KMS-11 (cell line): ENCODE measurements at regions not wholly inside any gene's neighbourhood (a gene's known extent, or its start where the extent isn't known, plus 50 kb on each side); places are given as distances from the start of the nearest gene placed in this dataset.

ENCODE experiments used
- H2AFZ ChIP-seq: fragments of 200-600 bp; sonication (generic); 2 replicates; pipeline ENCODE4 v1.6.1; 2016; ENCODE audit warnings: antibody characterized with exemption, mixed run types, low read depth
- H3K27ac ChIP-seq: fragments of 200-600 bp; sonication (generic); 2 replicates; pipeline ENCODE4 v1.6.1; 2016; ENCODE audit warnings: mild to moderate bottlenecking, mixed run types
- H3K27me3 ChIP-seq: fragments of 200-600 bp; sonication (generic); 2 replicates; pipeline ENCODE4 v1.6.1; 2017; ENCODE audit warnings: mild to moderate bottlenecking, low read depth, mixed run types, moderate library complexity; ENCODE audit not compliant: insufficient read depth
- H3K36me3 ChIP-seq: fragments of 200-600 bp; sonication (generic); 2 replicates; pipeline ENCODE4 v1.6.1; 2017; ENCODE audit warnings: mild to moderate bottlenecking, mixed run types; ENCODE audit not compliant: insufficient read depth
- H3K4me1 ChIP-seq: fragments of 200-600 bp; sonication (generic); 2 replicates; pipeline ENCODE4 v1.6.1; 2016; ENCODE audit warnings: mild to moderate bottlenecking, low read depth, mixed run types; ENCODE audit not compliant: poor library complexity, severe bottlenecking
- H3K4me2 ChIP-seq: fragments of 200-600 bp; sonication (generic); 2 replicates; pipeline ENCODE4 v1.7.0; 2016; ENCODE audit warnings: mild to moderate bottlenecking, mixed run types
- H3K4me3 ChIP-seq: fragments of 200-600 bp; sonication (generic); IDR thresholded peaks from 2 replicates; pipeline ENCODE4 v1.6.1; 2017; ENCODE audit warnings: low read depth, low read length, mixed read lengths; ENCODE audit not compliant: insufficient read depth
- H3K79me2 ChIP-seq: fragments of 200-600 bp; sonication (generic); 2 replicates; pipeline ENCODE4 v1.6.1; 2016; ENCODE audit warnings: low read depth, mixed run types; ENCODE audit not compliant: insufficient read depth
- H3K9ac ChIP-seq: fragments of 200-600 bp; sonication (generic); 2 replicates; pipeline ENCODE4 v1.6.1; 2016; ENCODE audit warnings: mild to moderate bottlenecking, mixed run types
- H4K20me1 ChIP-seq: fragments of 200-600 bp; sonication (generic); 2 replicates; pipeline ENCODE4 v1.6.1; 2016; ENCODE audit warnings: mild to moderate bottlenecking, mixed run types; ENCODE audit not compliant: insufficient read depth
- CTCF ChIP-seq: fragments of 200-600 bp; sonication (generic); conservative IDR thresholded peaks from 2 replicates; pipeline ENCODE4 v1.6.1; 2017; ENCODE audit warnings: low read depth, mild to moderate bottlenecking, antibody characterized with exemption, low read length, moderate library complexity, mixed read lengths

GRCh38 chr1:2876846-2877245, 75.4 kb upstream of the TTC34 start:
- no peak overlapping the region for H2AFZ ChIP-seq
- no peak overlapping the region for H3K4me2 ChIP-seq
- no peaks in the 10 kb centered on the region for H3K79me2 ChIP-seq
- H3K9ac ChIP-seq: no peak overlapping the region
- peaks cover 50% of the 10 kb centered on the region; the same call in 1 of the 2 replicates for H3K27me3 ChIP-seq
- no peaks in the 10 kb centered on the region for H4K20me1 ChIP-seq
- H3K4me3 ChIP-seq: no peak overlapping the region
- no peak for TF ChIP-seq CTCF
- no peak overlapping the region for H3K27ac ChIP-seq
- H3K36me3 ChIP-seq: no peaks in the 10 kb centered on the region
- no peaks in the 10 kb centered on the region for H3K4me1 ChIP-seq

- Histone ChIP-seq H3K27ac (no peak overlapping the region), H3K27me3 (peaks cover 56% of the 10 kb centered on the region; the same call in 1 of the 2 replicates), H2AFZ (no peak overlapping the region), H3K4me2 (no peak overlapping the region), H3K79me2 (no peaks in the 10 kb centered on the region), H4K20me1 (no peaks in the 10 kb centered on the region), H3K4me1 (no peaks in the 10 kb centered on the region), H3K36me3 (no peaks in the 10 kb centered on the region), H3K4me3 (no peak overlapping the region), H3K9ac (no peak overlapping the region)
- no peak for TF ChIP-seq CTCF
Observed at GRCh38 chr1:2877391-2877790, 75.9 kb upstream of the TTC34 start.

- no peaks in the 10 kb centered on the region for H3K4me1 ChIP-seq
- H3K27ac ChIP-seq: no peak overlapping the region
- no peak overlapping the region for H3K4me3 ChIP-seq
- H3K36me3 ChIP-seq: no peaks in the 10 kb centered on the region
- peaks cover 67% of the 10 kb centered on the region; the same call in 1 of the 2 replicates for H3K27me3 ChIP-seq
- H3K4me2 ChIP-seq: no peak overlapping the region
- H4K20me1 ChIP-seq: no peaks in the 10 kb centered on the region
- TF ChIP-seq CTCF: no peak
- H2AFZ ChIP-seq: no peak overlapping the region
- no peak overlapping the region for H3K9ac ChIP-seq
- no peaks in the 10 kb centered on the region for H3K79me2 ChIP-seq
Observed at GRCh38 chr1:2878591-2878990, 77.1 kb upstream of the TTC34 start.

GRCh38 chr1:2879026-2879425, 77.5 kb upstream of the TTC34 start:
- H3K9ac ChIP-seq: no peak overlapping the region
- no peak overlapping the region for H2AFZ ChIP-seq
- H3K27ac ChIP-seq: no peak overlapping the region
- no peak for TF ChIP-seq CTCF
- H3K36me3 ChIP-seq: no peaks in the 10 kb centered on the region
- H3K27me3 ChIP-seq: peaks cover 65% of the 10 kb centered on the region
- H3K4me1 ChIP-seq: no peaks in the 10 kb centered on the region
- H3K79me2 ChIP-seq: no peaks in the 10 kb centered on the region
- H3K4me2 ChIP-seq: no peak overlapping the region
- no peak overlapping the region for H3K4me3 ChIP-seq
- H4K20me1 ChIP-seq: no peaks in the 10 kb centered on the region
